ENCODE measurements at regions not wholly inside any gene's neighbourhood (a gene's known extent, or its start where the extent isn't known, plus 50 kb on each side); places are given as distances from the start of the nearest gene placed in this dataset.

DNA sequence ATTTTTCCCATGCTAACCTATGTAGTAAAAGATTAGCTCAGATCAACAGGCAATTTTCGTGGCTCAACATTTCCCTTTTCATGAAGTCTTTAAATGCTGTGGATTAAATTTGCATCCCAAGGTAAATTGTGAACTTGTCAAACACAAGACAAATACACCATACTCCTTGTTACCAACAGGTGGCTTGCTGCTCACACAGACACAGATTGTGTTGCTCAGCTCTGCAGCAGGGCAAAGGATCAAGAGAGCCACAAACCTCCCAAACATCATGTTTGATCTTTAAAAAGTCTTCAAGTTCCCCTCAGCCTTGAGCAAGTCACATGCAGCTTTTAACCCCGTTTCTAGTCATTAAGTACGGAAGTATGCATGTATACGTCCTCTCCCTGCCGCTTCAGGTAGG is 119.6 kb upstream of the CNTNAP4 start:
- Histone ChIP-seq H3K27me3 (no peaks in the 10 kb centered on the region), H3K9me3 (no peaks in the 10 kb centered on the region), H3K4me3 (no peak overlapping the region), H3K4me1 (no peaks in the 10 kb centered on the region), H3K27ac (no peak overlapping the region), H3K36me3 (no peaks in the 10 kb centered on the region)
- whole genome bisulfite sequencing, 2 donors (ENCODE audit: low coverage in 1 of 2) = 72% methylated on average over 5 of the region's 5 CpGs
- in situ Hi-C loops (cut with MboI; ENCODE audit: low pct_ligation_motif_present in 1 of 4, low pct_unique_long_range_greater_than_20kb in 1 of 4, low sequenced_read_pairs in 3 of 4) = no loop called here
- no peak for TF ChIP-seq EP300 (IDR thresholded peaks at IDR 0.05; ENCODE audit: low read depth)
- TF ChIP-seq POLR2A (IDR thresholded peaks at IDR 0.05) = no peak
- TF ChIP-seq, protein P1, sequence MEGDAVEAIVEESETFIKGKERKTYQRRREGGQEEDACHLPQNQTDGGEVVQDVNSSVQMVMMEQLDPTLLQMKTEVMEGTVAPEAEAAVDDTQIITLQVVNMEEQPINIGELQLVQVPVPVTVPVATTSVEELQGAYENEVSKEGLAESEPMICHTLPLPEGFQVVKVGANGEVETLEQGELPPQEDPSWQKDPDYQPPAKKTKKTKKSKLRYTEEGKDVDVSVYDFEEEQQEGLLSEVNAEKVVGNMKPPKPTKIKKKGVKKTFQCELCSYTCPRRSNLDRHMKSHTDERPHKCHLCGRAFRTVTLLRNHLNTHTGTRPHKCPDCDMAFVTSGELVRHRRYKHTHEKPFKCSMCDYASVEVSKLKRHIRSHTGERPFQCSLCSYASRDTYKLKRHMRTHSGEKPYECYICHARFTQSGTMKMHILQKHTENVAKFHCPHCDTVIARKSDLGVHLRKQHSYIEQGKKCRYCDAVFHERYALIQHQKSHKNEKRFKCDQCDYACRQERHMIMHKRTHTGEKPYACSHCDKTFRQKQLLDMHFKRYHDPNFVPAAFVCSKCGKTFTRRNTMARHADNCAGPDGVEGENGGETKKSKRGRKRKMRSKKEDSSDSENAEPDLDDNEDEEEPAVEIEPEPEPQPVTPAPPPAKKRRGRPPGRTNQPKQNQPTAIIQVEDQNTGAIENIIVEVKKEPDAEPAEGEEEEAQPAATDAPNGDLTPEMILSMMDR (IDR thresholded peaks at IDR 0.05) = no peak
- no peak for TF ChIP-seq POLR2AphosphoS5 (IDR thresholded peaks at IDR 0.05)
- DNase-seq = no peak
- intact Hi-C loops (cut with DNase I; ENCODE audit: low total_unique reads) = no loop called here

DNA sequence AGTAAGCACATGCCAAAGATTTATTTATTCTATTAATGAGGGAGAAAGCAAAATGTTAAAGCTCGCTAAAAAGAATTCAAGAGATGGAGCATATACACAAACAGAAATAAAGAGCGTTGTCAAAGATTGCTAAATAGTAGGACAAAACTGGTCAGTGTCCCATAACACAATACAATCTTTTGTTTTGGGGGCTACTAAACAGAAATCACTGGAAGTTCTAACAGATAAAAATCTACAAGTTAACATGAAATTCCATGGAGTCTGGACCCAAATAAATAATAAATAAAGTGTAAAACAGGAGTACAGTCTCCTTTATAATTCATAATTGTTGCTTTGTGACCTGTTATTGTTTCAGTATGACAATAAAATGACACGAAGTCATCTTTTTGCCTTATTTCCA is 115.2 kb upstream of the CNTNAP4 start:
- Histone ChIP-seq H3K4me1 (no peaks in the 10 kb centered on the region), H3K4me3 (no peak overlapping the region), H3K9me3 (no peaks in the 10 kb centered on the region), H3K36me3 (no peaks in the 10 kb centered on the region), H3K27me3 (no peaks in the 10 kb centered on the region), H3K27ac (no peak overlapping the region)
- in situ Hi-C loops (cut with MboI; ENCODE audit: low pct_ligation_motif_present in 1 of 4, low pct_unique_long_range_greater_than_20kb in 1 of 4, low sequenced_read_pairs in 3 of 4) (no loop called here), intact Hi-C loops (cut with DNase I; ENCODE audit: low total_unique reads) (no loop called here)
- TF ChIP-seq, protein P1 (IDR thresholded peaks at IDR 0.05) = no peak
- TF ChIP-seq POLR2A (IDR thresholded peaks at IDR 0.05) (no peak), POLR2AphosphoS5 (IDR thresholded peaks at IDR 0.05) (no peak), EP300 (IDR thresholded peaks at IDR 0.05; ENCODE audit: low read depth) (no peak)
- 67 to 69% methylated on average over 3 of the region's 3 CpGs for WGBS, 2 donors (ENCODE audit: low coverage in 1 of 2)
- DNase-seq = no peak

DNA sequence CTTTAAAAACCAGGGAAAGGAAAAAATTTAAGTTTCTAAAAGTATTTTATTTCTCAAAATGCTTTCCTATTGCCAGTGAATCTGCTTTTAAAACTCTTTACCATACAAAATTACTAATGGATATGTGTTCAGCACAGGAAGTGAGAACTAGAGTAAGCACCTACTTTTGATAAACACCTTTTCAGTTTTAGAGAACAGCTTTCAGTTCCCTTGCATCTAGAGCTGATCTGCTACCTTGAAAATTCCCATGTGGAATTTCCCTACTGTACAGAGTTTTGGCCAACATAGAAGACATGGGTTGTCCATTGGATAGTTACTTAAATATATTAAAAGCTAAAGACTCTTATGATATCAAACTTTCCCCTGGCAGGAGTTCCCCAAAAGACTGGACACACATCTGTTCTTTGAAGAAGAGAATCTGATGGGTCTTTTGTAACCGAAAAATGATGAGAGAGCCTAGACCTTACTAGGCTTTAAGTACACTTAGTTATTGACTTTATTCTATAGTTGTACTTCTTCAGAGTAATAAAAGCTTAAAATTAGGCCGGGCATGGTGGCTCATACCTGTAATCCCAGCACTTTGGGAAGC is 112.1 kb upstream of the CNTNAP4 start:
- DNase-seq = no peak
- H3K4me1 ChIP-seq = no peaks in the 10 kb centered on the region
- H3K27ac ChIP-seq = no peak overlapping the region
- intact Hi-C loops (cut with DNase I; ENCODE audit: low total_unique reads) (no loop called here), in situ Hi-C loops (cut with MboI; ENCODE audit: low pct_ligation_motif_present in 1 of 4, low pct_unique_long_range_greater_than_20kb in 1 of 4, low sequenced_read_pairs in 3 of 4) (no loop called here)
- no peaks in the 10 kb centered on the region for H3K9me3 ChIP-seq
- no peaks in the 10 kb centered on the region for H3K36me3 ChIP-seq
- TF ChIP-seq POLR2A (IDR thresholded peaks at IDR 0.05) (no peak), POLR2AphosphoS5 (IDR thresholded peaks at IDR 0.05) (no peak), EP300 (IDR thresholded peaks at IDR 0.05; ENCODE audit: low read depth) (no peak)
- TF ChIP-seq, protein P1 (IDR thresholded peaks at IDR 0.05) = no peak
- WGBS, 2 donors (ENCODE audit: low coverage in 1 of 2) = 74 to 86% methylated on average over 2 of the region's 2 CpGs
- H3K27me3 ChIP-seq = no peaks in the 10 kb centered on the region
- no peak overlapping the region for H3K4me3 ChIP-seq

DNA sequence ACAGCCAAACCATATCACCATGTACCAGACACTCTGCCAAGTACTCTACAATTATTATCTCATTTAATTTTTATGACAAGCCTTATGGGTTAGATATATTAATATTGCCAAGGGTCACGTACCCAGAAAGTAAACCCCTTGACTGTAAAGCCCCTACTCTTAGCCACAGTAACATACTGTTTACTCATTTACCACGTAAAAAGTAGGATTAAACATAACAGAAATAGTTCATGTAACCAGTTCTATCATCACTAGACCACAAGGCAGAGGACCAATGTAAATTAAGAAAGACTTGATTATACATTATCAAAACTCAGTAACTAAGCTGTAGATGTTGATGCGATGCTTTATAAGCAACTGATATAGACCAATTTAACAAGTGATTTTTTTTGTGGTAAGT is 101.5 kb upstream of the CNTNAP4 start:
- Histone ChIP-seq H3K27ac (no peak overlapping the region), H3K27me3 (no peaks in the 10 kb centered on the region), H3K9me3 (no peaks in the 10 kb centered on the region), H3K4me1 (no peaks in the 10 kb centered on the region), H3K36me3 (no peaks in the 10 kb centered on the region), H3K4me3 (no peak overlapping the region)
- in situ Hi-C loops (cut with MboI; ENCODE audit: low pct_ligation_motif_present in 1 of 4, low pct_unique_long_range_greater_than_20kb in 1 of 4, low sequenced_read_pairs in 3 of 4) (no loop called here), intact Hi-C loops (cut with DNase I; ENCODE audit: low total_unique reads) (no loop called here)
- no peak for DNase-seq
- 57 to 71% methylated on average over 2 to 3 of the region's 3 CpGs for WGBS, 2 donors (ENCODE audit: low coverage in 1 of 2)
- TF ChIP-seq EP300 (IDR thresholded peaks at IDR 0.05; ENCODE audit: low read depth) = no peak
- TF ChIP-seq POLR2AphosphoS5 (IDR thresholded peaks at IDR 0.05) = no peak
- no peak for TF ChIP-seq POLR2A (IDR thresholded peaks at IDR 0.05)
- TF ChIP-seq, protein P1 (IDR thresholded peaks at IDR 0.05) = no peak
